NB4 (cell line): ENCODE measurements at regions not wholly inside any gene's neighbourhood (a gene's known extent, or its start where the extent isn't known, plus 50 kb on each side); places are given as distances from the start of the nearest gene placed in this dataset.

Experiments used
- MYC ChIP-seq: IDR thresholded peaks from 2 replicates; pipeline ENCODE4 v1.6.1; 2011; ENCODE audit warnings: low read depth, low read length
- POLR2A ChIP-seq: IDR thresholded peaks from 2 replicates; pipeline ENCODE4 v1.6.1; 2011; ENCODE audit warnings: mild to moderate bottlenecking; ENCODE audit not compliant: insufficient read length; ENCODE audit errors: extremely low read depth
- TF ChIP-seq, protein P1 (sequence below): IDR thresholded peaks from one replicate; pipeline ENCODE4 v1.5.1; 2012; ENCODE audit warnings: low read depth, low read length

DNA sequence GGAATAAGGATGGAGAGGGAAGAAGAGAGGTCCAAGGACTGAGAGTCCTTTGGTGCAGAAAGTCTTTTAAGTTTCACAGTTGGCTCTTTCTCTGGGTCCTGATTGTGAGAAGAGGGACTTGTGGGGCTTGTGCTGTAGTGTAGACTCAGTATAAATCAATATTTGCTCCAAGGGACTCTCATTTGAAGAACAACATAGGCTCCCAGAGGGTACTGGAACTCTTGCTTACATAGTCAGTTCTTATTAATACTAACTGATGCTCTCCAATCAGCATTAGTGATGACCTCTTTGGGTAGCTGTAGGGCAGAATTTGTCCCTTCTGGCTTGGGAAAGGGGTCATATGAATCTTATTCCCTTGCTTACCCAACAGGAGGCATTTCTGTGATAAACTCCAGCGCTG is 62.5 kb upstream of the CXCL14 start:
- TF ChIP-seq, protein P1, sequence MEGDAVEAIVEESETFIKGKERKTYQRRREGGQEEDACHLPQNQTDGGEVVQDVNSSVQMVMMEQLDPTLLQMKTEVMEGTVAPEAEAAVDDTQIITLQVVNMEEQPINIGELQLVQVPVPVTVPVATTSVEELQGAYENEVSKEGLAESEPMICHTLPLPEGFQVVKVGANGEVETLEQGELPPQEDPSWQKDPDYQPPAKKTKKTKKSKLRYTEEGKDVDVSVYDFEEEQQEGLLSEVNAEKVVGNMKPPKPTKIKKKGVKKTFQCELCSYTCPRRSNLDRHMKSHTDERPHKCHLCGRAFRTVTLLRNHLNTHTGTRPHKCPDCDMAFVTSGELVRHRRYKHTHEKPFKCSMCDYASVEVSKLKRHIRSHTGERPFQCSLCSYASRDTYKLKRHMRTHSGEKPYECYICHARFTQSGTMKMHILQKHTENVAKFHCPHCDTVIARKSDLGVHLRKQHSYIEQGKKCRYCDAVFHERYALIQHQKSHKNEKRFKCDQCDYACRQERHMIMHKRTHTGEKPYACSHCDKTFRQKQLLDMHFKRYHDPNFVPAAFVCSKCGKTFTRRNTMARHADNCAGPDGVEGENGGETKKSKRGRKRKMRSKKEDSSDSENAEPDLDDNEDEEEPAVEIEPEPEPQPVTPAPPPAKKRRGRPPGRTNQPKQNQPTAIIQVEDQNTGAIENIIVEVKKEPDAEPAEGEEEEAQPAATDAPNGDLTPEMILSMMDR, result no peak
- no peak for TF ChIP-seq MYC
- TF ChIP-seq POLR2A, result no peak
